ENCODE measurements at regions not wholly inside any gene's neighbourhood (a gene's known extent, or its start where the extent isn't known, plus 50 kb on each side); places are given as distances from the start of the nearest gene placed in this dataset.

DNA sequence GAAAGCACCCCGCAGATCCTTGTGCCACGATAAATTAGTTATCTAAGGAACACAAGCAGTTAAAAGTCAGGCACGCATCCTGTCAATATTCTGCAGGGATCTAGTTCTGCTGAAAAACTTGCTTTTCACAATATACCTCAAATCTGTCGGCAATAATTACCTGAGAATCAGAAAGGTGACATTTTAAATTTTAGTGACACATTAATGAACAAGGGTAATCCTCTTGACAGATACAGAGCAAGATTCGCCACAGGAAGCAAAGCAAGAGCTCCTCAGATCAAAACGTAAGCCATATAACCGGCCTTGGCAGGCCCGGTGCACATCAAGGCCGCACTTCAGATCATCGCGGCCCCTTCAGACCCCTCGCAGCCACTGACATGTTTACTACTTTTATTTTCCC is 185.7 kb downstream of the ATPSCKMT start:
- TF ChIP-seq POLR2AphosphoS5 (IDR thresholded peaks at IDR 0.05; ENCODE audit: low read depth, low read length) (no peak), EZH2 (IDR thresholded peaks at IDR 0.05) (no peak), POLR2A (IDR thresholded peaks at IDR 0.05; ENCODE audit: borderline replicate concordance, extremely low read depth, insufficient read depth, insufficient read length) (no peak), CTCF (IDR thresholded peaks at IDR 0.05 in 2 of 3, conservative IDR thresholded peaks at IDR 0.05 in 1 of 3; ENCODE audit: borderline replicate concordance in 1 of 3, insufficient read depth in 1 of 3, low read depth in 2 of 3, low read length in 2 of 3) (no peak)
